ENCODE measurements at regions not wholly inside any gene's neighbourhood (a gene's known extent, or its start where the extent isn't known, plus 50 kb on each side); places are given as distances from the start of the nearest gene placed in this dataset.

DNA sequence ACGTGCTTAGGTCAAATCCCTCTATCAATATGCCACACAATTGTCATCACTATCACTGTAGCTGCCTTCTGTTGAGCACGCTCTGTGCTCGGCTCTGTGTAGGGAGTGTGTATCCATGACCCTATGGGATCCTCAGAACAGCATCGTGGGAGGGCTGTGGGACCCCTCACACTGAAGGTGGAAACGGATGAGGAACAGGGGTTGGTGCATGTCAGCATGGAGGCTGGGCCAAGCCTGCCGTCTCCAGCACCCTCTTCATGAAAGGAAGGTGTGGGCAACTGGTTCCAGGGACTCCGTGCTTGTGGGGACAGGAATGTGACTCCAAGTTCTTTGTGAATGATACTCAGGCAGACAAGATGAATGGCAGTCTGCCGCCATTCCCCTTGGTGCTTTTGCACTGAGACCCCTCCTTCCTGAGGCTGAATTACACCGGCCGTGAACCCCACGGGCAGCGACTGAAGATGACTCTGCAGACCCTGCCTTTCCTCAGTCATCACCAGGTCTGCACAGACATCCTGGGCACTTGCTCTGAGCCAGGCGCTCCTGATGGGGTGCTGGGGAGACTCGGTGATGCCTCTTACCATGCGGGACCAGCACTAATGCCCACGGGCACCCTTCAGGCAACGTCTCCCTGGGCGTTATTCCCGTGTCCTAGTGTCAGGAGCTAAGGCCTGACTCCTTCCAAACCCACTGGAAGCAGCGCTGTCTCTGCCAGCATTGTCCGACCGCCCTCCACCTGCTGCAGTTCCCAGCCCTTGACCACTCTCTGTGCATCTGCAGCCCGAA lies 495.2 kb downstream of the TCERG1L start:
- ChIA-PET POLR2A (no interaction called here), CTCF (no interaction called here)

DNA sequence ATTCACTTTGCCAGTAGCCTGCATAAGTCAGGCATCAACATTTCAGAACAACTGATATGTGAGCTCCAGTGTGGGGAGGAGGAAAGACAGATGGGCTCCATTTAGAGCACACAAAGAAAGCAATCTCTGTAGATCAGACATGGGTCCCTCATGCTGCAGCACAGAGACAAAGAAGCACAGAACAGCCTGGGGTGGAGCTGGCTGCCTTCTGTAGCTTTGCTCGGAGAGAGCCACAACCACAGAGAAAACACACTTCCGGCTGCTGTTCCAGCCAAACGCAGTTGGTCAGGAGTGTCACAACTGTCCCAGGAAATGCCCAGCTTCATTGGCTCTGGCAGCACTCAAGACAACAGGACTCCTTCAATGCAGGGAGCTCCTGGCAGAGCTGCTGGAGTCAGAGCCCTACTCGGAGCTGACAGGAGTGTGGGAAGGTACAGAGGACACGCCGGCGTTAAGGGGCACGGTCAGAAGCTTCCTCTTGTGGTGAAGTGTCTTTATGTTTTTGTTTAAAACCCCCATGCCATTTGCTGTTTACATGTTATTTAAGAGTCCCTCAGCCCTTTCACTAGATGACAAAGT lies 494.4 kb downstream of the TCERG1L start:
- POLR2A ChIA-PET: no interaction called here
- CTCF ChIA-PET: interaction anchor here (0.7 kb wide), 1 partner anchor 982 kb away, joined by 4 read pairs; no protein-coding TSS in a partner anchor

DNA sequence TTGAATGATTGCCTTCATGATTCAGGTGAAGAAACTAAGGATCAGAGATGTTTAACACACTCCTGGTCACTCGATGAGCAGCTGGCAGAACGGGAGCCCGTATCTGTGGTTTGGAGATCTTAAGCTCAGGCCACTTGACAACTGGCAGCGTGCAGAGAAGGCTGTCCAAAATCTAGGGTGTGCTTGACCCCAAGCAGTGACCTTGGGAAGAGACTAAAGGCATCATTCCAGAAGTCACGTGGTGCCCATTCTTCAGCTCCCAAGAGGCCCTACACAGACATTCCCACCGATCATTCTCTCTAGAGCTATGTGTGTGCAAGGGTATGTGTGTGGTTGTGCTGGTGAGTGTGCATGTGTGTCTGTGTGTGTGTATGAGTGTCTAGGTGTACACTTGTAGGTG lies 493.8 kb downstream of the TCERG1L start:
- POLR2A ChIA-PET: no interaction called here
- CTCF ChIA-PET: no interaction called here

DNA sequence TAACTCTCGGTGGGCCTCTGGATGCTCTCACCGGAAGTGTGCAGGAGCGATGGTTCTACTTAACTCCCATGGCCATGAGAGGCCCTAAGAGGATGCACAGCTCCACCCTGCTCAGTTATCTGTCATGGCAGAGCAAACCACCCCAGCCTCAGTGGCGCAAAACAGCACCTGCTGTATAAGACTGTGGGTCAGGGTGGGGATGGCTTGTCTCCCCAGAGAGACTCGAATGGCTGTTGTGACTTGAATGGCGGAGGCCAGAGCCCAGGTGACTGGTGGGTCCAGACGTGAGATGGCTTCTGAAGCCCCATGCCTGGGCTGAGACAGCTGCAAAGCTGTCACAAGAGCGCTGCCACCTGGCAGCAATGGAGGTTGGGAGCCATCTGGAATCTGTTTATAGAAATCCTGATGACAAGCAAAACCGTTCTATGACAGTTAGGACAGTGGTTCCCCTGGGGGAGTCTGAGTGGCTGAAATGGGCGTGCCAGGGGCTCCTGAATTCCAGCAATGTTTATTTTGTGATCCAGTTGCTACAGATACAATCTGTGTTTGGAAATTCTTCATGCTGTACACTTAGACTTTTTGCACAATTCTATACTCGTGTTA lies 490.5 kb downstream of the TCERG1L start:
- POLR2A ChIA-PET: no interaction called here
- CTCF ChIA-PET: no interaction called here

DNA sequence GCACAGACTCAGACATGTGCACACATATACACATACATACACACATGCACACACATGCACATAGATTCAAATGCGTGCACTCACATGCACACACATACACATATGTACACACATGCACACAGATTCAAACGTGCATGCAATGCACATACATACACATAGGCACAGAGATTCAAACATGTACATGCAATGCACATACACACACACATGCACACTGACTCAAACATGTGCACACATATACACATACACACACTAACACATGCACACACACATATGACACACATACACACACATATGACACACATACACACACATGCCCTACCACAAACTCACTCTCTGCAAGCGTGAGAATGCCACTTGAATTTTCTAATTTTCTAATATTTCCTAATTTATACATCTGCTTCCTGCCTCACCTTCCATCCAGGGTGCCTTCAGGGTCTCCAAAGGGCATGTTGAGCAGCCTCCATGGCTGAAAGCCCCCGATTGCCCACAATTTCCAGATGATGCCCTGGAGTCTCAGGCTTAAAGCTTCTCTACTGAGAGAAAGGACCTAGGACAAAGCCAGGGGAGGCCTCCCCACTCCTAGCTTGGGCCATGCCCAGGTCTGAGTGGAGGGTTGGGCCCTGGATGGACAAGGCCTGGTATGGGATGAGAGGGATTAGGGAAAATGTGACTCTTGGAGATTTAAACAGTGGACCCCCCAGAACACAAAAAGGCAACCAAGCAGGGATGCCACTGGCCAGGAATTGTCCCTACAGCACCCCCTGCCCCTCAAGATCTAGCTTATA lies 487.1 kb downstream of the TCERG1L start:
- ChIA-PET CTCF (no interaction called here), POLR2A (no interaction called here)

DNA sequence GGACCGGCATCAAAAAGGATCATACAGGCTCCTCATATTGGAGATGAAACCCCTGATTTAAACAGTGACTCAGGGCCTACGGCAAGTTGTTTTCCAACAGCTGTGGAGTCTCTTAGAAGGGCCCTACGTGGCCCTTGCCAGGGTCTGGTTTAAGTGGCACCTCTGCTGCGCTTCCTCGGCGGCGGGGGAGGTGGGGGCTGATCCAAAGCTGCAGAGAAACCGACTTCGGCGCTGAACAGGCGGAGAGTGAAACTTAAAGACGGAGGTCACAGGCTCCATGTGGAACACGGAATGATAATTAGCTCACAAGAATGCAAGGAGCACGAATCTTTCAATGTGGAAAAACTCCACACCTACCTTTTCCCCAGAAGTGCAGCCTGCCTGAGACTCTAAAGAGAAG lies 477.9 kb downstream of the TCERG1L start:
- CTCF ChIA-PET: no interaction called here
- POLR2A ChIA-PET: no interaction called here

DNA sequence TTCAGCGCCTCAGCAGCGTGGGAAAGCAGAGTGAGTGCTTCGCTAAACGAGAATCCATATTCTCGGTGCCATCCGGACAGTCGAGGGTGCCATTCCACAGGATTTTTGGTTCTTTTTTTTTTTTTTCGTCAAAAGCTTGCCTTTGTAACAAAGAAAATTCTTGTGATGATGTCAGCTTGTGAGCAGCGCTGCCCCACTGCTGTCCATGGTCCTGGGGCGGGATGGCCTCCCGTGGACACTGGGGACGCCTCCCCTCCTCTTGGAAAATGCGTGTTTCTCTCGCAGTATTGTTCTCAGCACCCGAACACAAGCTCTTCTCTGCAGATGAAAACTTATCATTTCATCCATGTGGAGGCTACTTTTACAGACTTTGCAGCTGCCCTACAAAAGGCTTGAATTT lies 477.4 kb downstream of the TCERG1L start:
- CTCF ChIA-PET: no interaction called here

DNA sequence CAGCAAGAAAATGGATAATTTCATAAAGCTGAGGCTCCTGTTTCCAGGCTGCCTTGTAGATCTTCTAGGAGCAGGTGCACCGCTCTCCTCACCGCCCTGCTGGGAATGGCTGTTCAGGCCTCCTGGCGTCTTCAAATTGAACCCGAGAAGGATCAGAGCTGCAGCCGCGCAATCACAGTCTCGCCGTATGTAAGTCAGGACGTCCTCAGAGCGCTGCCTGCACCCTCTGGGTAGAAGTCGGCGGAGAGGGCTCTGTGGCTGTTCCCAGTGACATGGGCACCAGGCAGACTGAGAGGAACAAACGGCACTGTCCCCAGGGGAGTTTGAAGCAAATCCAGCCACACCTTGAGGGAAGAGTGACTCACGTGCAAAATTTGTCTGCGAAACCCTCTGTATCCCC lies 476.9 kb downstream of the TCERG1L start:
- ChIA-PET POLR2A (no interaction called here), CTCF (no interaction called here)

More for the DNA sequence above, 477.4 kb downstream of the TCERG1L start:
- POLR2A ChIA-PET: no interaction called here

DNA sequence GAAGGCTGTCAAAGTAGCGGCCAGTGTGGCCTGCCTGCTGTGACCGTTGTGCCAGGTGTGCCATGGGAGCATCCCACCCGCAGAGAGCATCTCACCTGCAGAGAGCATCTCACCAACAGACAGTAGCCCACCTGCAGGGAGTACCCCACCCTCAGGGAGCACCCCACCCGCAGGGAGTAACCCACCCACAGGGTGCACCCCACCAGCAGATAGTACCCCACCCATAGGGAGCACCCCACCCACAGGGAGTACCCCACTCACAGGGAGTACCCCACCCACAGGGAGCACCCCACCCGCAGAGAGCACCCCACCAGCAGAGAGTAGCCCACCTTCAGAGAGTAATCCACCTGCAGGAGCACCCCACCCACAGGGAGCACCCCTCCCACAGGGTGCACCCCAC lies 476.5 kb downstream of the TCERG1L start:
- CTCF ChIA-PET: no interaction called here

DNA sequence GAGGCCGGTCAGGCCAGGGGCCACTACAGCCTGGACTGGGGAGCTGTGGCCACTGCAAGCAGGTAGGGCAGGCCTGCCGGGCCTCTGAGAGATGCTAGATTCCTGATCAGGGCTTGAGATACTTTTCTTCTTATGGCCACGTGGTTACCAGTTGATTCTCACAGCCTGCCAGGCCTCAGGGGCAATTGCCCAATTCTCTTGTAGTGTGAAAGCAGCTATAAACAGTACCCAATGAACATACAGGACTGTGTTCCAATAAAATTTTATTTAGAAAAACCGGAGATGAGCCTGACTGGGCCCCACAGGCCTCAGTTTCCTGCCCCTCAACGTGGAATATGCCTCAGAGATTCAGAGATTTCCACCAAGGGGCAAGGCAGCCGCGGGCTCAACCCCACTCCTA lies 475.2 kb downstream of the TCERG1L start:
- ChIA-PET POLR2A (no interaction called here), CTCF (no interaction called here)

More for the DNA sequence above, 476.5 kb downstream of the TCERG1L start:
- POLR2A ChIA-PET: no interaction called here

GRCh38 chr10:130843051-130843653 lies 468.4 kb downstream of the TCERG1L start:
- CTCF ChIA-PET: no interaction called here
- POLR2A ChIA-PET: no interaction called here

DNA sequence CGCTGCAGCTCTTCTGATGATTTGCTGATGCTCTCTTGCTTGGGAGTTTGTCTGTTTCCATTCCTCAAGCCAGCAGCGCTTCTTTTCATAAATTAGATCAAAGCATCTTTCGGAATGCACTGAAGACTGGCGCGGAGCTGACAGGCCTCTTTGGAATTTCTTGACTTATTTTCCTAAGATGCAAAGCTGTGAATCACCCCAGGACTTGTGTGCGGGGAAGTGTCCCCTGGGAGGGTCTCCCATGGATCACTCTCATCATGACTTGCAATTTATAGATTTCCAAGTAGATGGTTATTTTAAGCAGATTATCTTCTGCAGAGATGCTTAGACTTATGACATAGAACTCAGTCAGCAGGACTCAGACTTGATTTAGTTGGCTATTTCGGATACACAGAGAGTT lies 467.2 kb downstream of the TCERG1L start:
- CTCF ChIA-PET: no interaction called here
- POLR2A ChIA-PET: no interaction called here

DNA sequence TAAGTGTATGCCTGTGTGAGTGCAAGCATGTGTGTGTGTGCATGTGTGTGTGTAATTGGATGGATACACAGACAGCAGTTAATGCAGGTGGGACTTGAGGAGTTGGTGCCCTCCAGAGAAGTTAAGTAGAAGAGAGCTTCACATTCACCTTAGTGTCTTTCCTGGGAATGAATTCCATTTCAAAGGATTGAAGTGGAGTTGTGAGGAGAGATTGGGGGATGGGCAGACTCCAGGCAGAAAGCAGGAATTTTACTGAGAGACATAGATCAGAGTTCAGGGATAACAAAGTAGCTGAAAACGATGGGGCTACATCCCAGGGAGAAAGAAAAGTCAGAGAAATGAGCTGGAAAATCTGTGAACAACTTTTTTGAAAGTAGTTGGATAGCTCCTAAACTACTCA lies 464.4 kb downstream of the TCERG1L start:
- ChIA-PET POLR2A (no interaction called here), CTCF (no interaction called here)

GRCh38 chr10:130848855-130849254 lies 462.7 kb downstream of the TCERG1L start:
- CTCF ChIA-PET: no interaction called here
- POLR2A ChIA-PET: no interaction called here

DNA sequence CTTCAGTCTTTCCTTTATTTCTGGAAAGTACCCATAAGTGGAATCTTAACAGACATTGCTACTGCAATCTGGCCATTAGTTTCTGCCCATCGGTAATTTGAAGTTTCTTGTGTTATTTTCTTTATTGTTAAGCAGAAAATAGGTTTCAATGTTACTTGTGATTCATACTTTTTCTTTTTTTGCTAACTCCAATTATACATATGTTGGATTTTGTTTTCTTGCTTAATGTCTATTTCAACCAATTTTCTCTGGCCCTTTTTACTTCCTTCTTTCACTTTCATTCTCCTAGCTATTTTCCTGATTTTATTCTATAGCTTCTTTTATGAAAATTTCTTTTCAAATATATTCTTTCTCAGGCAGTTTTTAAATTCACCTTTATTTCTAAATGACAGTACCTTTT lies 457.4 kb downstream of the TCERG1L start:
- ChIA-PET CTCF (no interaction called here), POLR2A (no interaction called here)

GRCh38 chr10:130857631-130858295 lies 453.8 kb downstream of the TCERG1L start:
- CTCF ChIA-PET: no interaction called here
- POLR2A ChIA-PET: no interaction called here

- CTCF ChIA-PET: no interaction called here
- POLR2A ChIA-PET: no interaction called here
Measured at GRCh38 chr10:130858626-130859025, 452.9 kb downstream of the TCERG1L start.

DNA sequence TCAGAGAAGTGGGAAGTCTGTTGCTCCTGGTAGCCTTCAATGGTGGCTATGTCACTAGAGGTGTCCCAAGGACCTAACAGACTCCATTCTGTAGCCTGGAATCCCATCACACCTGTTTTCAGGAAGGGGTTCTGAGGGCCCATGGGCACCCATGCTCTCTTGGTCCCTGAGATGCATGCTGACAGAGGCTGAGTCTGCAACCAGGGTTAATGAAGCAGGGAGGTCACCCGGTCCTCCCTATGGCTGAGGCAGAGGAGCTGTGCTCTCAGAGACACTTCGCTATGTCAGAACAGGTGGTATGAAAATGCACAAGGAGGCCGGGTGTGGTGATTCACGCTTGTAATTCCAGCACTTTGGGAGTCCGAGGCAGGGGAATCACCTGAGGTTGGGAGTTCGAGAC lies 452.1 kb downstream of the TCERG1L start:
- ChIA-PET POLR2A (no interaction called here), CTCF (no interaction called here)

DNA sequence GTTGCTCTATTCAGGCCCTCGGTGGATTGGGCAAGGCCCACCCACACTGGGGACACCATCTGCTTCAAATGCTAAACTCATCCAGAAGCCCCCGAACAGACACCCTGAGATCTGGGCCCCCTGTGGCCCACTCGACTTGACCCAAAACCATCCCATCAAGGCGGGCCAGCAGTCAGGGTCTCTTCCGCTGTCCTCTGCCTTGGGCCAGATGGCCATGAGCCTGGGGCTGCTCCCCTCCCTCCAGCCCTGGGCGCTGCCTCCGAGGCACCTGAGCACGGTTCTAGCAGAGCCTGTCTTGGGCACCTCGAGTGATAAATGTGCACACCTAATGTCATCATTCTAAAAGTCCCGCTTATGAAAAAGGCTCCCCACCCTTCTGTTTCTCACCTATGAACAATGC lies 449.4 kb downstream of the TCERG1L start:
- POLR2A ChIA-PET: no interaction called here
- CTCF ChIA-PET: no interaction called here

DNA sequence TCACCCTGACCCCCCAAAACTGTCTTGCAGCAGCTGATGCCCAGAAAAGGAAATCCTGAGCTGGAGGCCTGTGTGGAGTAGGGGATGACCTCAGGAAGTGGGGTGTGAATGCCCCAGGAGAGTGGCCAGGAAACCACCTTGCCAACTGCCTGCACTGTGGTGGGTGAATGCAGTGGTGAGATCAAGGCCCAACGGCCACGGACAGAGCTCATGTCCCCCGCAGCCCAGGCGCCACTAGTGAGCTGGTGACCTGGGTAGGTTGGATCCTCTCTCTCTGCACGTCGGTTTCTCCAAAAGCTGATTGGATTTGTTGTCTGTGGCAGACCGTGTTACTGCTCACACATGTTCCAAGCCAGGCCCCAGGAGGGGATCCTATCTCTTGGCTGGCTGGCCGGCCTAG lies 448.9 kb downstream of the TCERG1L start:
- POLR2A ChIA-PET: no interaction called here

More for the DNA sequence above, 448.9 kb downstream of the TCERG1L start:
- CTCF ChIA-PET: no interaction called here

Measured in activated CD8-positive, alpha-beta memory T cell treated with anti-CD3 and anti-CD28 coated beads for 36 hours (primary cell).